ENCODE measurements at regions not wholly inside any gene's neighbourhood (a gene's known extent, or its start where the extent isn't known, plus 50 kb on each side); places are given as distances from the start of the nearest gene placed in this dataset.
"Not testable (repeated sequence)": the region's sequence is repeated elsewhere in the genome, so short reads cannot be mapped to it uniquely, and the experiment has no call there.

- Mint-ChIP-seq H3K4me3 (ENCODE audit: unreplicated experiment) (no peak overlapping the region), H3K36me3 (ENCODE audit: insufficient read depth, unreplicated experiment) (no peaks in the 10 kb centered on the region), H3K4me1 (ENCODE audit: insufficient read depth, unreplicated experiment) (no peaks in the 10 kb centered on the region), H3K27me3 (ENCODE audit: insufficient read depth, unreplicated experiment) (no peaks in the 10 kb centered on the region), H3K27ac (ENCODE audit: low read depth, unreplicated experiment) (no peak overlapping the region), H3K9me3 (ENCODE audit: unreplicated experiment) (no peaks in the 10 kb centered on the region)
- TF ChIP-seq CTCF (IDR thresholded peaks at IDR 0.05; ENCODE audit: unreplicated experiment), result no peak
- ChIA-PET CTCF (no interaction called here), POLR2A (interaction anchor here (1.1 to 1.3 kb wide), 2 partner anchors 9 to 11 kb away, joined by 3 read pairs; no protein-coding TSS in a partner anchor)
- intact Hi-C loops (cut with micrococcal nuclease), result no loop called here
- DNase-seq (ENCODE audit: unreplicated experiment), result no peak
- BruUV-seq (replicated peaks), result no TSS peak
Measured at GRCh38 chr14:85071447-85071846, 458.5 kb upstream of the FLRT2 start.

- intact Hi-C loops (cut with micrococcal nuclease), result no loop called here
- TF ChIP-seq CTCF (IDR thresholded peaks at IDR 0.05; ENCODE audit: unreplicated experiment), result no peak
- Mint-ChIP-seq H3K9me3 (ENCODE audit: unreplicated experiment) (no peaks in the 10 kb centered on the region), H3K27me3 (ENCODE audit: insufficient read depth, unreplicated experiment) (no peaks in the 10 kb centered on the region), H3K4me1 (ENCODE audit: insufficient read depth, unreplicated experiment) (peaks cover 13% of the 10 kb centered on the region), H3K36me3 (ENCODE audit: insufficient read depth, unreplicated experiment) (no peaks in the 10 kb centered on the region), H3K4me3 (ENCODE audit: unreplicated experiment) (no peak overlapping the region), H3K27ac (ENCODE audit: low read depth, unreplicated experiment) (no peak overlapping the region)
- ChIA-PET CTCF (no interaction called here), POLR2A (no interaction called here)
- no TSS peak for BruUV-seq (replicated peaks)
- DNase-seq (ENCODE audit: unreplicated experiment), result no peak
Measured at GRCh38 chr14:85074955-85075354, 455.0 kb upstream of the FLRT2 start.

GRCh38 chr14:85075694-85076476 is 454.1 kb upstream of the FLRT2 start:
- no peak overlapping the region for H3K4me3 Mint-ChIP-seq (ENCODE audit: unreplicated experiment)
- ChIA-PET POLR2A (interaction anchor here (0.6 to 0.7 kb wide), 2 partner anchors 13 to 18 kb away, joined by 3 read pairs; no protein-coding TSS in a partner anchor), CTCF (no interaction called here)
- no peak for DNase-seq (ENCODE audit: unreplicated experiment)
- H3K27me3 Mint-ChIP-seq (ENCODE audit: insufficient read depth, unreplicated experiment), result no peaks in the 10 kb centered on the region
- H3K4me1 Mint-ChIP-seq (ENCODE audit: insufficient read depth, unreplicated experiment), result peaks cover 19% of the 10 kb centered on the region
- H3K9me3 Mint-ChIP-seq (ENCODE audit: unreplicated experiment), result no peaks in the 10 kb centered on the region
- H3K27ac Mint-ChIP-seq (ENCODE audit: low read depth, unreplicated experiment), result no peak overlapping the region
- H3K36me3 Mint-ChIP-seq (ENCODE audit: insufficient read depth, unreplicated experiment), result no peaks in the 10 kb centered on the region
- intact Hi-C loops (cut with micrococcal nuclease), result no loop called here
- TF ChIP-seq CTCF (IDR thresholded peaks at IDR 0.05; ENCODE audit: unreplicated experiment), result no peak
- no TSS peak for BruUV-seq (replicated peaks)

GRCh38 chr14:85077716-85078115 is 452.2 kb upstream of the FLRT2 start:
- H3K27me3 Mint-ChIP-seq (ENCODE audit: insufficient read depth, unreplicated experiment); H3K36me3 Mint-ChIP-seq (ENCODE audit: insufficient read depth, unreplicated experiment); H3K4me3 Mint-ChIP-seq (ENCODE audit: unreplicated experiment); H3K9me3 Mint-ChIP-seq (ENCODE audit: unreplicated experiment); CTCF ChIA-PET; BruUV-seq (replicated peaks); intact Hi-C loops (cut with micrococcal nuclease); DNase-seq (ENCODE audit: unreplicated experiment): not testable (repeated sequence)
- Mint-ChIP-seq H3K4me1 (ENCODE audit: insufficient read depth, unreplicated experiment) (peaks cover 19% of the 10 kb centered on the region), H3K27ac (ENCODE audit: low read depth, unreplicated experiment) (peak overlapping the region; percentile 25)
- POLR2A ChIA-PET, result interaction anchor here (1.1 to 1.4 kb wide), 3 partner anchors 10 to 156 kb away, joined by 3 to 4 read pairs (median 3); no protein-coding TSS in a partner anchor
